HG03139 (cell line): ENCODE measurements at regions not wholly inside any gene's neighbourhood (a gene's known extent, or its start where the extent isn't known, plus 50 kb on each side); places are given as distances from the start of the nearest gene placed in this dataset.
"Not testable (repeated sequence)": the region's sequence is repeated elsewhere in the genome, so short reads cannot be mapped to it uniquely, and the experiment has no call there.

Experiments
- ATAC-seq: cut with Tn5 transposase; IDR thresholded peaks from one replicate; pipeline ENCODE4 v1.9.1; 2021; ENCODE audit not compliant: unreplicated experiment

DNA sequence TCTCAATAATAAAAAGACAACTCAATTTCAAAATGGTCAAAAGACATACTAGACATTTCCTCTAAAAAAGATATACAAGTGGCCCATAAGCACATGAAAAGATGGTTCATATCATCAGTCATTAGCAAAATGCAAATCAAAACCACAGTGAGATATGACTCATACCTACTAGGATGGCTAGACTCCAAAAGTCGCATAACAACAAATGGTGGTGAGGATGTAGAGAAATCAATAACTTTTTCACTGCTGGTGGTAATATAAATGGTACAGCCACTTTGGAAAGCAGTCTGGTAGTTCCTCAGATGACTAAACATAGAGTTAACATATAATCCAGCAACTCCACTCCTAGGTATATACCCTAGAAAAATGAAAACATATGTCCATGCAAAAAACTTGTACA lies 242.3 kb upstream of the NOL4 start:
- peak; percentile 77 for ATAC-seq

DNA sequence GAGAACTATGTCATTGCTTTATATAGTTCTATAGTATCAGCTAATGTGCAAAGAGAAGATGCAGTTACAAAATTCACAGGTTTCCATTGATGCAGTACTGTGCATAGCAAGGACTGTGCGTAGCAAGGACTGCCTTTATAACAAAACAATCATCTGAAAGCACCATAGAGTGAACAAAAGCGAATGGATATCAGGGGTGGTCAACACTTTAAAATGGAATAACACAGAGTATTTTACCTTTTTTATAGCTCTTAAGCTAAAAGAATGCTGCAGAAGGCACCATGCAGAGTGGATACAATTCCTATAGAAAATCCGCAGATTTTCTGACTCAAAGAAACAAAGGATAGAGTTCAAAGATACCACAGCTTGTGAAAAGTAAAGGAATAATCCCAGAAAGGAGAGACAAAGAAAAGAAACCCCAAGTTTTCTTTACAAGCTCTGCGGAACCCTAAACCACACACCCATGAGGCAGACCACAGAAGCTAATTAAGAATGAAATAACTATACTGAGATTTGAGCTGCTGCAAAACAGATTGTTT lies 229.9 kb upstream of the DTNA start:
- no peak for ATAC-seq

DNA sequence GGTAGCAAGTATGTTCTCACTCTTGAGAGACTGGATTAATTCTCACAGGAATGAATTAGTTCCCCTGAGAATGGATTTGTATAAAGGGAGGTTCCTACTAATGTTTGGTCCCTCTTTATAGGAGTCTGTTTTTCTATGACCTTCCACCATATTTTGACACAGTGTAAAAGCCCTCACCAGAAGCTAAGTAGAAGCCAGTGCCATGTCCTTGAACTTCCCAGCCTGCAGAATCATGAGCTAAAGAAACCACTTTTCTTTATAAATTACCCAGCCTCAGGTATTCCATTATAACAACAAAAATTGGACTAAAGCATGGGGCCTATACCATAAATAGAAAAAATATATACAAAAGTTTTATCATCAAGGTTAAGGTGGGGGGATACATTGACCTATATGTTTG lies 227.9 kb upstream of the DTNA start:
- no peak for ATAC-seq

GRCh38 chr18:34483198-34483597 lies 226.9 kb upstream of the DTNA start:
- ATAC-seq: no peak

GRCh38 chr18:34491719-34492118 lies 218.4 kb upstream of the DTNA start:
- no peak for ATAC-seq

DNA sequence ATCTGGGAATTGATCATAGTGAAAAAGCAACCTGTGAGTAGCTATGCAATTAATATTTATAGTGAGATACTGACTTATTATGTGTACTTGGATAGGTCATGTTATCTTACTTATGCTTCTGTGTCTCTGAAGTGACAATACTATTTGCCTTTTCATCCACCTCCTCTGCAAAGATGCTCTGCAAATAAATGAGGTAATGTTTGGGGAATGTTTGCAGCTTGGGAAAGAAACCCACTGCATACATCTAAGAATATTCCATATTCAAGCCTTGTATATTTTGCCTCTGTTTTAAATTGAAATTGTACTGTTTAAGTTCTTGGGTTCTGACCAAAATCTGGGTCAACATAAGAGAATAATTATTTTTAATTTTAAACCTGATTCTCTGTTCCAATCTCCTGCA lies 217.4 kb upstream of the DTNA start:
- ATAC-seq: no peak

- ATAC-seq: peak; percentile 64
Observed at GRCh38 chr18:34493099-34493544, 217.0 kb upstream of the DTNA start.

GRCh38 chr18:34493566-34494358 lies 216.3 kb upstream of the DTNA start:
- peak; percentile 51 for ATAC-seq

DNA sequence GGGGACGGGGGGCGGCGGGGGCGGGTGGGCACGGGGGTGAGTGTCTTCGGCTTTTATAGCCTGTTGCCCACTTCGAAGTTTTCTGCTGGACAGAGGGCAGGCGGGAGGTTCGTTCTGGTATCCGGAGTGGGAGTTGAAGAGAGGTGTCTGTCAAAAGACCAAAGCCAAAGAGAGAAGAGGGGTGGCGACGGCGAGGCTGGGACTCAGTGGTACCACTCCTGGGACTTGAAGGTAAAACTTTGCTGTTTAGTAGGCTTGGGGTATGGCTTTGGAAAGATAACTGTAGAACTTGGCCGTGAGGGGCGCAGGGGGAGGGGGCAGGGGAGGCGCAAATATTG lies 215.8 kb upstream of the DTNA start:
- ATAC-seq: no peak

DNA sequence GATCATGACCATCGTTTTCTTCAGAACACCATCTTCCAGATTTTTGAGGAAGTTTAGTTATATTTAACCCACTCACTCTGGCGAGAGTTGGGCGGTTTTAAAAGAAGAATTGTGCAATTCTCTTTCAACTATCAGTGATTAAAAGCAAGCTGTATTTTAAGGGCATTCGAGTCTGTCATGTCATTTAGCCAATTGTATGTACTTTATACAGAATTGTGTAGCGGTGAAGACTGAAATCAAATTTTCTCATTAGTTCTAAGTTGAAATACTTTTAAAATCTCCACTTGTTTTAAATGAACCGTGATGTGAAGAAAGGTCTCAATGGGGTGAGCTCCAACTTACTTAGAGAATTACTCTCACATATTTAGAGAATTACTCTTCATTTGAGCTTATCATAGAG lies 214.6 kb upstream of the DTNA start:
- ATAC-seq: no peak

DNA sequence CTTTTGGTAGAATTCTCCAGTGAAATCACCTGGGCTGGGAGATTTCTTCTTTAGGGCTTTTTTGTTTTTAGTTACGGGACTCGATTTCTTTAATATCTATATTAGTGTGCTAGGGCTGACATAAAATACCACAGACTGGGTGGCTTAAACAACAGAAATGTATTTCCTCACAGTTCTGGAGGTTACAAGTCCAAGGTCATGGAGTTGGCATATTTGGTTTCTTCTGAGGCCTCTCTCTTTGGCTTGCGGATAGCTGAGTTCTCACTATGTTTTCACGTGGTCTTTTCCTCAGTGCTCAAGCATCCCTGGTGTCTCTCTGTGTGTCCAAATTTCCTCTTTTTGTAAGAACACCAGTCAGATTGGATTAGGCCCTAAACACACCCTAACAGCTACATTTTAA lies 208.5 kb upstream of the DTNA start:
- ATAC-seq: no peak

DNA sequence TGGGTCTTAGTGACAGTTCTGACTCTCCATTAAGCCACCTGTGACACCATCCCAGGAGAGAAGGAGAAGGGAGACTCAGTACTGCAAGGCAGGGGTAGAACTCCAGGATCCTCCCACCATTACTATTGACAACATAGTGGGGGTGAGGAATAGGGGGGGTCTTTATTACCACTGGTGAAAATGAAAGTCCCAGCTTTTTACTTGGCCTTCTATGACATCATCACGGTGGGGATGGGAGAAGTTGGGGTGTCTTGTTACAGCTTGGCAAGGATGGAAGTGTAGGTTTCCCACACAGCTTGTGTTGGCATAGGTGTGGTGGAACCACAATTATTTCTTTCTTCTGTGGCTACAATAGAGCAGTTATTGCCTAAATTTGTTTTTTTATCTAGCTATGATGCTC lies 203.9 kb upstream of the DTNA start:
- ATAC-seq: no peak

GRCh38 chr18:34509163-34509562 lies 200.9 kb upstream of the DTNA start:
- no peak for ATAC-seq

DNA sequence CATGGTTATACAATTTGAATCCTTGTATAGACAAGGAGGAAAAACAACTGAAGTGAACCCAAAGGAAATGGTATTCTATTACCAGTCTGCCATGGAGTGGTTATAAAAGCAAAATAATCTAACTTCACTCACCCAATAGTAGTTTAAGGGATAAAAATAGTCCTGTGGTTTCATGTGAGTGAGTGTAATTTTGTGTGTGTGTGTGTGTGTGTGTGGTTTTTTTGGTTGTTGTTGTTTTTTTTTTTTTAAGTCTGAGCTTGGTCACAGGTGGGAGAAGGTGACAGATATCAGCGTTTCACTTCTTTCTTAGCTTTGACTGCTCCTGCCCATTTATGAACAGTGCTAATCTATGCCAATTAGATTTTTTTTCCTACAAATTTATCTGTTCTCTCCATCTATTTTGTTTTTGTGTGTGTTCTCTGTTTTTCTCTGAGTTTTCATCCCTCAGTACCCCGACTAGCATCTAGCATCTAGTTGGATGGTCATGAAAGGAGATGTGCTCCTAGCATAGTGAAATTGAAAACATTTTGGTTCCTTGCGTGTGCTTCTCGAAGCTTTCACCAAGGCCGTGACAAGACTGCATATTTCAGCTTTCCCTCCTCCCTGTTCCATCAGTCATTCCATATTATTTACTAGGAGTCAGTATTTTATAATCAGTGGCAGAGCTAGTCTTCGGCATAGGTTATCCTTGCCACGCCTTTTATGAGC lies 200.1 kb upstream of the DTNA start:
- no peak for ATAC-seq

DNA sequence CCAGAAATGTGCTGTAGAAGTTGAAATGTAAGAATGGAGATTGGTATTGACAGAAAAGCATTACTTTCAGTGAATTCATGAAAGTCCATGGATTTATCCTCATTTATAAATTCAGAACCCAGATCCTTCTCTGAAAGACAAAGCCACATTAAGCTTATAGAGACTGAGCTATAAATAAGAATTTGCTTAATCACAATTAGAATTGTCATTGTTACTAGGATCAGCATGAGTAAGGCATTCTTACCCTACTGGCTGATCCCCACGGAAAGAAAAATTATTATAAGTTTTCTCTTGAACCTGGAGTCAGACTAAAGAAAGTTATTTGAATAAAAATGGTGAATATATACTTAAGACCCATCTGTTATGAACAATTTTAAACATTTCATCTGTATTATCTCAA lies 199.2 kb upstream of the DTNA start:
- no peak for ATAC-seq

- no peak for ATAC-seq
Observed at GRCh38 chr18:34511435-34511834, 198.7 kb upstream of the DTNA start.

DNA sequence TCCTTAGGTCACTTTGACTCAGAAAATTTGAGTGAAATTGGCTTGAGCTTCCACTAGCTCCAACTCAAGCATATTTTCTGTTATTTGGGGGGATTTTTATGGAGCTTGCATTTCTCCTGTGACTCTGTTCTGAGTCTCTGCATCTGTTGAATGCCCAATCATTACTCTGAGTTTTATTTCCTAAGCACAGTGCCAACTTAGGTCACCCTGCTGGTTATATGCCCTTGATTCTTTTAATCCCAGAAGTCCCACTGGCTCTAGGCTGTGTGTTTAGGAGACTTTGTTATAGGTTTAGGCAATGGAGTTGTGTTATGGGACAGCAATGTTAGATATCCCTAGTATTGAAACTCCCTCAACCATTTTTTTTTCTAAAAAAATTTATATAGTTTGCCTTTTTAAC lies 198.2 kb upstream of the DTNA start:
- ATAC-seq: no peak

DNA sequence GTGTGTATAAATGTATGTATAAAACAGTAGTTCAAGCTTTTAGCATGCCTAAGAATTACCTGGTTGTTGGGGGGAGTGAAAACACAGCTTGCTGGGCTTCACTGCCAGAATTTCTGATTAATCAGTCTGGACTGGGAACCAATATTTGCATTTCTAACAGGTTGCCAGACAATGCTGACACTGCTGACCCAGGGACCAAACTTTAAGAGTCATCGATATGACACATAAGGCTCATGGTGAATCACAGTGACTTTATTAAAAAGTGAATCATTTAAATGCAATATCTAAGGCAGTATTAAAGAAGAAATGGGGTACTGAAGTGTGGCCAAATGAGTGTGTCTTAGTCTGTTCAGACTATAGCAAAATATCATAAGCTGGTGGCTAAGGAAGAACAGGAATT lies 195.9 kb upstream of the DTNA start:
- no peak for ATAC-seq

- no peak for ATAC-seq
Observed at GRCh38 chr18:34514957-34515356, 195.1 kb upstream of the DTNA start.

GRCh38 chr18:34516355-34516754 lies 193.7 kb upstream of the DTNA start:
- not testable (repeated sequence) for ATAC-seq

- not testable (repeated sequence) for ATAC-seq
Observed at GRCh38 chr18:34516996-34517395, 193.1 kb upstream of the DTNA start.

DNA sequence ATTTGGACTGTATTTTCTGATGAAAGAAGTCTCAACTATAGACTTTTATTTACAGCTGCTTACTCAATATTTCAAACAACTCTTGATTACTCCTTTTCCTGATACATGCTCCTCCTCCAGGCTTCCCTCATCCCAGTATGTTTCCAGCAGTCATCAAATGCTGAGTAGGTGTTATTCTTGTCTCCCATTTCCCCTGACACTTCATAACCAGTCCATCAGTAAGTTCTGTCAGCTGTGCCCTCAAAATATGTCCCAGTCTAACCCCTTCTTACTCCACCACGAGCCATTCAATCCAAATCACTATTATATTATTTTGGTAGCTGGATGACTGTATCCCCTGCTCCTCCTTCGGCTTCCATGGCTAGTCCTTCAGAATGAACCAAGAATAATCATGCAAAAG lies 189.1 kb upstream of the DTNA start:
- ATAC-seq: no peak
